ENCODE measurements at regions not wholly inside any gene's neighbourhood (a gene's known extent, or its start where the extent isn't known, plus 50 kb on each side); places are given as distances from the start of the nearest gene placed in this dataset.
"Not testable (repeated sequence)": the region's sequence is repeated elsewhere in the genome, so short reads cannot be mapped to it uniquely, and the experiment has no call there.

DNA sequence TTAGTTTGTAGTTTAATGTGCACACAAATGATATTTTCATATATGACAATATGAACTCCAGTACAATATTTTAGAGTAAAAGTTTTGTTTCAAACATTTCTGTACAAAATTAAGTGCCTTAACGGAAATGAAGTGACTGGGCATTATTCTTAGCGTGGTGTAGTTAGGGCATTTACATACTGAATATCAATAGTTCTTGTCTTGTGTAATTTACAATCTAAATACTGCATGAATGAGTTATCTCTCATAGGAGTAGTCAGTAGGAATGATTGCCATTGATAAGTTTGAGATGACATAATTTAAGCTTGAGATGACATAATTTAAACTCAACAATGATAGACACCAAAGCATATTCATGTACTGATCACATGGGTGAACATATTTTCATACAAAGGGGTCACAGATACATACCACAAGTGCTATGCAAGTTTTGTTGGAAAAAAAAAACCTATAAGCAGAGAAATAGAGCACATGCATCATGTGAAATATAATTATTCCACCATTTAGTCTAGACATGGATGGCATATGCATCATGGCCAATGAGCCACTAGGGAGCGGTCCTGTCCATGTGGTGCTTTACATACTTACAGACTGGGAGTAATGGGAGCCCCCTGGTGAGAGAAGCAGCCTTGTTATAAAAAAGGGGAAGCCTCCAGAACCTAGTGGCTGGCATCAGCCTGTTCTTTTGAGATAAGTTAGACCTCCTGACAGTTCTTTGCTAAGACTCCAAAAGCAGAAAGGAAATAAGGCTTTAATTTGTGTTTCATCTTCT is 1523.9 kb downstream of the MAT2B start:
- DNase-seq (ENCODE audit: low read depth in 1 of 2, low spot score in 1 of 2), result no peak

DNA sequence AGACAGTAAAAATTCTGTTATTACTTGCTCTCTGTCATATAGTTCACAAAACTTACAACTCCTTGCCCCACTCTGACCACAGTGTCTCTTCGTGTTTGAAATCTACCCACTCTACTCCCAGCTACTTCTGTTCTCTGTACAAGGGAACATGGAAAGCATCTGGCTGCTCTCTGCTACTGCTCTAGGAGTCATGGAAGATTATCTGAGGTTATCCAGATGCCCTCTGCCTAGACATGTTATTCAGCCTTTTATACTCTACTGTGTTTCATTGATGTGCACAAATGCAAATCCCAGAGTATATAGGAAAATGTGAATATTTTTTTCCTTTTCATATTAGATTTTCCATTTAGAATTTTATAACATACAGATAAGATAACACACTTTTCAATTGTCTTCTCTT is 1525.6 kb downstream of the MAT2B start:
- no peak for DNase-seq (ENCODE audit: low read depth in 1 of 2, low spot score in 1 of 2)

GRCh38 chr5:165031371-165031770 is 1526.0 kb downstream of the MAT2B start:
- no peak for DNase-seq (ENCODE audit: low read depth in 1 of 2, low spot score in 1 of 2)

GRCh38 chr5:165035520-165035919 is 1530.1 kb downstream of the MAT2B start:
- no peak for DNase-seq (ENCODE audit: low read depth in 1 of 2, low spot score in 1 of 2)

- DNase-seq (ENCODE audit: low read depth in 1 of 2, low spot score in 1 of 2), result no peak
Measured at GRCh38 chr5:165039748-165040147, 1534.3 kb downstream of the MAT2B start.

- DNase-seq (ENCODE audit: low read depth in 1 of 2, low spot score in 1 of 2), result not testable (repeated sequence)
Measured at GRCh38 chr5:165045941-165046340, 1540.5 kb downstream of the MAT2B start.

GRCh38 chr5:165055476-165055875 is 1550.1 kb downstream of the MAT2B start:
- no peak for DNase-seq (ENCODE audit: low read depth in 1 of 2, low spot score in 1 of 2)

- DNase-seq (ENCODE audit: low read depth in 1 of 2, low spot score in 1 of 2), result no peak
Measured at GRCh38 chr5:165057145-165057544, 1551.7 kb downstream of the MAT2B start.

- no peak for DNase-seq (ENCODE audit: low read depth in 1 of 2, low spot score in 1 of 2)
Measured at GRCh38 chr5:165066751-165067385, 1561.4 kb downstream of the MAT2B start.

- DNase-seq (ENCODE audit: low read depth in 1 of 2, low spot score in 1 of 2), result no peak
Measured at GRCh38 chr5:165076686-165077085, 1571.3 kb downstream of the MAT2B start.

GRCh38 chr5:165079389-165079788 is 1574.0 kb downstream of the MAT2B start:
- no peak for DNase-seq (ENCODE audit: low read depth in 1 of 2, low spot score in 1 of 2)

DNA sequence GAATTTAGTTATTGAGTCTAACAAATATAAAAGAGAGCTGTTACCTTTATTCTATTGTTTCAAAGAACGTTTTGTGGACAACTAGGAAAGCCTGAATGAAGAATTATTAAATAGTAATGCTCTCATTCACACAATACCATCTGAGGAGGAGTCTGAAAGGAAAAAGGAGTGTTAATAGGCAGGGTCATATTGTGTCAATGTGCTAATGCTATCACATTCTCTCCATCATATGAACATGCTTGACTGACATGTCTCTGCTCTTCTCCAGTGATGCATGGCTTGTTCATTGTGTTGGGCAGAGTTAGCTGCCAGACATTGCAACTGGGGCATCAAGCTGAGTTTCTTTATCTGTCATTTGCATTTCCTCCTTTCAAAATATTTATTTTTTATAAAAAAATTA is 1578.0 kb downstream of the MAT2B start:
- no peak for DNase-seq (ENCODE audit: low read depth in 1 of 2, low spot score in 1 of 2)

GRCh38 chr5:165086465-165086864 is 1581.0 kb downstream of the MAT2B start:
- DNase-seq (ENCODE audit: low read depth in 1 of 2, low spot score in 1 of 2), result no peak

- no peak for DNase-seq (ENCODE audit: low read depth in 1 of 2, low spot score in 1 of 2)
Measured at GRCh38 chr5:165094782-165095181, 1589.4 kb downstream of the MAT2B start.

GRCh38 chr5:165101709-165102108 is 1596.3 kb downstream of the MAT2B start:
- DNase-seq (ENCODE audit: low read depth in 1 of 2, low spot score in 1 of 2), result no peak

- no peak for DNase-seq (ENCODE audit: low read depth in 1 of 2, low spot score in 1 of 2)
Measured at GRCh38 chr5:165104611-165105010, 1599.2 kb downstream of the MAT2B start.

GRCh38 chr5:165108809-165109208 is 1603.4 kb downstream of the MAT2B start:
- DNase-seq (ENCODE audit: low read depth in 1 of 2, low spot score in 1 of 2), result no peak

- DNase-seq (ENCODE audit: low read depth in 1 of 2, low spot score in 1 of 2), result no peak
Measured at GRCh38 chr5:165119175-165119574, 1613.8 kb downstream of the MAT2B start.

DNA sequence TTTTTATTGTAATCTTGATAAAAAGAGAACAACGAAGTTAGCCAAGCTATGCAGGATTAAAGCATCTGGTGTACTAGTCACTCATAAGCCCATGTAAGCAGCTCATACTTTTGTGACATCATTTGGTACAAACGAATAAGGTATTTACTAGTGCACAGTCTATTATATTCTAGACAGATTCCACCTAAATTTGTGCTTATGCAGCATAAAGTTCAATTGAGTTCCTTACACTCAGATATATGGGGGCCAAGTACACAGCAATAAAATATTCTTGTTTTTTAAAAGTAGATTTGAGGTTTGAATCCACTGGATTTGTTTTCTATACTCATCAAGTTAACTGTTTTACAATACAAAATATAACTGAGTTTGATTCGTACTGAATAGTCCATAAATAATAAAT is 1621.2 kb downstream of the MAT2B start:
- no peak for DNase-seq (ENCODE audit: low read depth in 1 of 2, low spot score in 1 of 2)

- no peak for DNase-seq (ENCODE audit: low read depth in 1 of 2, low spot score in 1 of 2)
Measured at GRCh38 chr5:165127941-165128340, 1622.5 kb downstream of the MAT2B start.

- DNase-seq (ENCODE audit: low read depth in 1 of 2, low spot score in 1 of 2), result no peak
Measured at GRCh38 chr5:165130656-165131055, 1625.2 kb downstream of the MAT2B start.

DNA sequence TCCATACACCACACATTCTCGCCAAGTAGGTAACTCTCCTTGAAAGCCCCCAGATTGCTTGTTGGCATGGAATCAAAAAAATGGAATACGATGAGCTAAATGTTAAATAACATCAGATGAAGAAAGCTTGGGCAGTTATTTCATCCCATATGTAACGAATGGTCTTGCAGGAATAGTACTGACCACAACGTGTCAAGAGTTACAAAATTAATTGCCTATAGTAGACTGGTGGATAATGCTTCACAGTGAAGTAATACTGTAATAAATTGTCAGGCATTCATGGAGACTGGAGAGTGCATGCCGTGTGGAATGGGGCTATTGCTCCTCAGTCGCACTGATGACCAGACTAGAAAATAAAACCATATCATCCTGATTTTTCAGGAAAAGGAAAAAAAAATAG is 1628.7 kb downstream of the MAT2B start:
- DNase-seq (ENCODE audit: low read depth in 1 of 2, low spot score in 1 of 2), result no peak

DNA sequence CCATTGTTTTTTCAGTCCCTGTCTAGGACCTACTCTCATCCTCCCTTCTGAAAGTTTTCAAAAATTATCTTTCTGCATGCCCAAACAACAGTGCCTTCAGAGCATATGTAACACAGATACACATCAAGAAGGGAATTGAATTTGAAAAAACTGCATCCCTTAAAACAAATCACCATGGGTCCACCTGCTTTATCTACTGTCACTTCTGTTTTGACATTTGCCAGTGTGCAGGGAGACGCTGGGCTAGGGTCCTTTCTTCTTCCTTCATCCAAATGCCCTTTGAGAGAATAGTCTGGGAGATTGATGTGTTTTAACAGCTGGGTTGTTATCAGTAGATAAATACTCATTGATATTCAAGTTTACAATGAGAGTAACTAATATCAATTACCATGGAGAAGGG is 1630.1 kb downstream of the MAT2B start:
- no peak for DNase-seq (ENCODE audit: low read depth in 1 of 2, low spot score in 1 of 2)
